Upper lobe of right lung (tissue), 1 donor: ENCODE measurements at regions not wholly inside any gene's neighbourhood (a gene's known extent, or its start where the extent isn't known, plus 50 kb on each side); places are given as distances from the start of the nearest gene placed in this dataset.

Experiments
- ATAC-seq: fragments of 200-7000 bp; cut with Tn5 transposase; one replicate; pipeline ENCODE4 v1.9.1; 2020; ENCODE audit warnings: mild to moderate bottlenecking, moderate library complexity
- DNase-seq: peaks from one replicate; pipeline ENCODE4 v3.0.0-alpha.2; 2020
- H3K27ac ChIP-seq: fragments of 200-600 bp; one replicate; pipeline ENCODE4 v1.8.0; 2022
- H3K27me3 ChIP-seq: fragments of 200-600 bp; one replicate; pipeline ENCODE4 v1.8.0; 2022; ENCODE audit warnings: mild to moderate bottlenecking
- H3K36me3 ChIP-seq: fragments of 200-600 bp; one replicate; pipeline ENCODE4 v1.8.0; 2022
- H3K4me1 ChIP-seq: fragments of 200-600 bp; one replicate; pipeline ENCODE4 v1.8.0; 2022
- H3K4me3 ChIP-seq: fragments of 200-600 bp; one replicate; pipeline ENCODE4 v1.8.0; 2022; ENCODE audit warnings: mild to moderate bottlenecking
- H3K9me3 ChIP-seq: fragments of 200-600 bp; one replicate; pipeline ENCODE4 v1.8.0; 2022
- intact Hi-C: fragments of 100-400 bp; cut with DNase I; formaldehyde crosslinking; loops from one replicate; pipeline ENCODE4 v1.11.0; 2022
- TF ChIP-seq, protein P1 (sequence below): fragments of 200-600 bp; IDR thresholded peaks from one replicate; pipeline ENCODE4 v1.8.0; 2022; ENCODE audit warnings: antibody characterized with exemption
- donor health status: DM: no; HTN: yes; CAD: no; lungs with severe emphysema.

DNA sequence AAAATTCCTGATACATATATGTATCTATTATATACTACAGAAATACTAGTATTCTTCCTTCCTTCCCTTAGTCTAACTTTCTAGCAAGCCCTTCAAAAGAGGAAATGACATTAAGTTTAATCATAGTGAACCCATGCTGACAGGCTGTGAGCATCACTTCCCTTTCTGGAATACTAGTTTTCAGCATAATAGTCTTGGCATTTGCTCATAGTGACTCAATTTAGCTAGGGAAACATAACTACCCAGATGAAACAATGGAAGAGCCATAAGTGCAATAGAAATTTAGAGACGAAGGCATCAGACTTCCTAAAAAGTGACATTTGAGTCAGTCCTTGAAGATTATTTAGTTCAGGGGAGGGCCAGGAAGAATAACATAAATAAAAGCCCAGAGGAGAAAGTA is 184.5 kb upstream of the CRY1 start:
- Histone ChIP-seq H3K36me3 (no peaks in the 10 kb centered on the region), H3K4me1 (no peaks in the 10 kb centered on the region), H3K4me3 (no peak overlapping the region), H3K27ac (no peak overlapping the region), H3K9me3 (no peaks in the 10 kb centered on the region), H3K27me3 (no peaks in the 10 kb centered on the region)
- DNase-seq = no peak
- intact Hi-C loops = no loop called here
- TF ChIP-seq, protein P1, sequence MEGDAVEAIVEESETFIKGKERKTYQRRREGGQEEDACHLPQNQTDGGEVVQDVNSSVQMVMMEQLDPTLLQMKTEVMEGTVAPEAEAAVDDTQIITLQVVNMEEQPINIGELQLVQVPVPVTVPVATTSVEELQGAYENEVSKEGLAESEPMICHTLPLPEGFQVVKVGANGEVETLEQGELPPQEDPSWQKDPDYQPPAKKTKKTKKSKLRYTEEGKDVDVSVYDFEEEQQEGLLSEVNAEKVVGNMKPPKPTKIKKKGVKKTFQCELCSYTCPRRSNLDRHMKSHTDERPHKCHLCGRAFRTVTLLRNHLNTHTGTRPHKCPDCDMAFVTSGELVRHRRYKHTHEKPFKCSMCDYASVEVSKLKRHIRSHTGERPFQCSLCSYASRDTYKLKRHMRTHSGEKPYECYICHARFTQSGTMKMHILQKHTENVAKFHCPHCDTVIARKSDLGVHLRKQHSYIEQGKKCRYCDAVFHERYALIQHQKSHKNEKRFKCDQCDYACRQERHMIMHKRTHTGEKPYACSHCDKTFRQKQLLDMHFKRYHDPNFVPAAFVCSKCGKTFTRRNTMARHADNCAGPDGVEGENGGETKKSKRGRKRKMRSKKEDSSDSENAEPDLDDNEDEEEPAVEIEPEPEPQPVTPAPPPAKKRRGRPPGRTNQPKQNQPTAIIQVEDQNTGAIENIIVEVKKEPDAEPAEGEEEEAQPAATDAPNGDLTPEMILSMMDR = no peak
- ATAC-seq = no peak

DNA sequence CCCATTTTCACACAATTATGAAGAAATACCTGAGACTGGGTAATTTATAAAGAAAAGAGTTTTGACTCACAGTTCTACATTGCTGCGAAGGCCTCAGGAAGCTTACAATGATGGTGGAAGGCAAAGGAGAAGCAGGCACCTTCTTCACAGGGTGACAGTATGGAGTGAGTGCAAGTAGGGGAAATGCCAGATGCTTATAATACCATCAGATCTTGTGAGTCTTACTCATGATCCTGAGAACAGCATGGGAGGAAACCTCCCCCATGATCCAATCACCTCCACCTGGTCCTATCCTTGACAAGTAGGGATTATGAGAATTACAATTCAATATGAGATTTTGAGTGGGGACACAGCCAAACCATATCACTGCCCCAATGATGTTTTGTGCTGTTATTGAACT is 189.3 kb upstream of the CRY1 start:
- Histone ChIP-seq H3K4me1 (no peaks in the 10 kb centered on the region), H3K36me3 (no peaks in the 10 kb centered on the region), H3K4me3 (no peak overlapping the region), H3K27ac (no peak overlapping the region), H3K27me3 (no peaks in the 10 kb centered on the region), H3K9me3 (no peaks in the 10 kb centered on the region)
- TF ChIP-seq, protein P1 = no peak
- no peak for DNase-seq
- intact Hi-C loops = no loop called here
- no peak for ATAC-seq

DNA sequence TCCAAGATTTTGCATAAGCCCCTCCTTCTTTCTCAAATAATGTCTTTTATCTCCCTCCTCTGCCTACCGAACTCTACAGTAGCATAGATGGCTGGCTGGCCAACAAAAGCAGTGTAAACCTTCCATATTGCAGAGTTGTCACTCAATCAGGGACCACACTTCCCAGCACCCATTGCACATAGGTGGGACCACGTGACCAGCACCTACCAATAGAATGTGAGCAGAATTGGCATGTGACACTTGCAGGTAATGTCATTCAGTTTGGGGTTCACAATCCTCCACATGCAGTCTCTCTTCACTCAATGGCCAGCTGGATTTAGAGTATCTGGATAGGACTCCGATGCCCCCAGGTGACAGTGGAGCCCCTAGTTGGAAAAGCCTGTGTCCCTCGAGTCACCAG is 190.3 kb upstream of the CRY1 start:
- TF ChIP-seq, protein P1 = no peak
- intact Hi-C loops = no loop called here
- no peaks in the 10 kb centered on the region for H3K27me3 ChIP-seq
- H3K4me1 ChIP-seq = no peaks in the 10 kb centered on the region
- no peak overlapping the region for H3K27ac ChIP-seq
- no peak for DNase-seq
- H3K36me3 ChIP-seq = no peaks in the 10 kb centered on the region
- no peaks in the 10 kb centered on the region for H3K9me3 ChIP-seq
- ATAC-seq = no peak
- no peak overlapping the region for H3K4me3 ChIP-seq

DNA sequence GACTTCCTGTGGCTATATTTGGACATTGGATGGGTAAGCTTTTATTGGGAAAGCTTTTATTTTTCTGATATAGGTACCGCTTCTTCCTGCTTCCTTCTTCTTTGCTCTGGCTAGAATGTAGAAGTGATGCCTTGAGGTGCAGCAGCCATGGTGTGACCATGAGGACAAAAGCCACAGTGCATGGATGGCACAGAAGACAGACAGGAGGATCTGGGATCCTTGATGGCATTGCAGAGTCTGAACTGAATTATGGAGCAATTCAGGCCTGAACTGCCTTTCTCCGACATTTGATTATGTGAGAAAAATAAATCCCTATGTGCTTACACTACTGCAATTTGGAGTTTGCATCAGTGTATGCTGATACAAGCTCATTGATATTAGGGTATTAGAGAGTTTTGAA is 191.3 kb upstream of the CRY1 start:
- no peak for DNase-seq
- H3K36me3 ChIP-seq = no peaks in the 10 kb centered on the region
- intact Hi-C loops = no loop called here
- no peaks in the 10 kb centered on the region for H3K9me3 ChIP-seq
- no peaks in the 10 kb centered on the region for H3K4me1 ChIP-seq
- TF ChIP-seq, protein P1 = no peak
- no peak for ATAC-seq
- H3K27me3 ChIP-seq = no peaks in the 10 kb centered on the region
- H3K4me3 ChIP-seq = no peak overlapping the region
- H3K27ac ChIP-seq = no peak overlapping the region

DNA sequence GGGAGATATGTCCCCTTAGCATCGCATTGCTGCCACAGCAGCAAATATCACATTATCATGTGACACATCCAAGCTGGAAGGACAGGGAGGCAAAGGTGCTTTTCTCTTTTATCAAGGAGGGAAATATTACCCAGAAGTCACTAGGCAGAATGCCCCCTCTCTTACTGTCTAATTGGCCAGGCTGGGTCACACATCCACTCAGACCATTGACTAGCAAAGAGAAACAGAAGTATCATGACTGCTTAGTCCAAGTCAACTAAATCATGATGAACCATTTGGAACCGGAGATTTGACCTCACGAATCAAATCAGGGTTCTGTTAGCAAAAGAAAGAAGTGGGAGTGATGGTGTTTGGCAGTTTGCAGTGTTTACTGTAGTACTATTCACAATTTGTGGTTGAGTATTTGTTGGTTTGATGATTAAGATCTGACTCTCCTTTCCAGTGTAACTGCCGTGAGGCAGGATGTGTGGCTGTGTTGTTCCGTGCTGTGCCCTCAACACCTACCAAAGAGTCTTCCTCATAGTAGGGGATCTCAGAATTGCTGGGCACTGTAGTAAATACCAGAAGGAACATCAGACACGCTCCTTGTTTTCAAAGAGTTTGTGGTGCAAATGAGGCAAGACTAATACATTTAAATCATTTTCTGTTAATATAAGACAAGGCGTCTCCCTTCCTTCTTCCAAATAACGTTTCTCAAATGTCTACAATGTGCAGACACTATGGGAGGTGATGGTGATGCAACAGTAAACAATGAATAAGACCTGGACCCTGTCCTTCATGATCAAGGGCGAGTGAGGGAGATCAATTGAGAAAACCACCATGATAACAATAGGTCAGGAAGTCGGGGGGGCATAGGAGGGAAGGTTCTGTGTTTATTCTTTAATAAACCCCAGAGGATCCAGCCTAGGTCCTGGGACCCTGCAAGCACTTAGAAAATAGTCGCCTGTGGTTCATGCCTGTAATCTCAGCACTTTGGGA is 194.4 kb upstream of the CRY1 start:
- DNase-seq (no peak), ATAC-seq (no peak)
- Histone ChIP-seq H3K27ac (no peak overlapping the region), H3K4me1 (no peaks in the 10 kb centered on the region), H3K36me3 (no peaks in the 10 kb centered on the region), H3K9me3 (no peaks in the 10 kb centered on the region), H3K4me3 (no peak overlapping the region), H3K27me3 (no peaks in the 10 kb centered on the region)
- TF ChIP-seq, protein P1 = no peak
- intact Hi-C loops = no loop called here
